Testis (tissue), 2 donors: ENCODE measurements at regions not wholly inside any gene's neighbourhood (a gene's known extent, or its start where the extent isn't known, plus 50 kb on each side); places are given as distances from the start of the nearest gene placed in this dataset.
"Not testable (repeated sequence)": the region's sequence is repeated elsewhere in the genome, so short reads cannot be mapped to it uniquely, and the experiment has no call there.

Experiments used
- DNase-seq: peaks from one replicate; pipeline ENCODE4 v3.0.0-alpha.2; 2019
- H3K27ac ChIP-seq, 2 donors: fragments of 200-600 bp; sonication (generic); one replicate each; pipeline ENCODE4 v1.5.1; 2019
- H3K27me3 ChIP-seq: fragments of 200-600 bp; sonication (generic); one replicate; pipeline ENCODE4 v1.5.1; 2019
- H3K36me3 ChIP-seq: fragments of 200-600 bp; sonication (generic); one replicate; pipeline ENCODE4 v1.5.1; 2017; ENCODE audit warnings: low read depth; ENCODE audit errors: missing control alignments
- H3K4me1 ChIP-seq: fragments of 200-600 bp; sonication (generic); one replicate; pipeline ENCODE4 v1.5.1; 2019
- H3K4me3 ChIP-seq, 2 donors: fragments of 200-600 bp; sonication (generic); one replicate each; pipeline ENCODE4 v1.5.1; 2017 to 2019
- H3K9me3 ChIP-seq: fragments of 200-600 bp; sonication (generic); one replicate; pipeline ENCODE4 v1.5.1; 2017
- CTCF ChIP-seq, 3 experiments: fragments of 450-650 bp in 2 of 3; fragments of 200-600 bp in 1 of 3; sonication (generic) in 1 of 3; IDR thresholded peaks; one replicate each; pipeline ENCODE4 v1.5.1; 2016 to 2019; ENCODE audit warnings: antibody characterized with exemption in 3 of 3, mild to moderate bottlenecking in 2 of 3, moderate library complexity in 1 of 3
- POLR2A ChIP-seq: fragments of 450-650 bp; IDR thresholded peaks from one replicate; pipeline ENCODE4 v1.6.1; 2017; ENCODE audit warnings: antibody characterized with exemption, mild to moderate bottlenecking, moderate library complexity
- WGBS, 2 donors: methylation state at CpG; one replicate each; pipeline ENCODE4 v1.1.5; 2018; 5-methylcytosine and 5-hydroxymethylcytosine counted together
- intact Hi-C: fragments of 100-400 bp; cut with DNase I; formaldehyde crosslinking; loops from one replicate; pipeline ENCODE4 v1.15.1; 2023; ENCODE audit warnings: low total_unique reads

DNA sequence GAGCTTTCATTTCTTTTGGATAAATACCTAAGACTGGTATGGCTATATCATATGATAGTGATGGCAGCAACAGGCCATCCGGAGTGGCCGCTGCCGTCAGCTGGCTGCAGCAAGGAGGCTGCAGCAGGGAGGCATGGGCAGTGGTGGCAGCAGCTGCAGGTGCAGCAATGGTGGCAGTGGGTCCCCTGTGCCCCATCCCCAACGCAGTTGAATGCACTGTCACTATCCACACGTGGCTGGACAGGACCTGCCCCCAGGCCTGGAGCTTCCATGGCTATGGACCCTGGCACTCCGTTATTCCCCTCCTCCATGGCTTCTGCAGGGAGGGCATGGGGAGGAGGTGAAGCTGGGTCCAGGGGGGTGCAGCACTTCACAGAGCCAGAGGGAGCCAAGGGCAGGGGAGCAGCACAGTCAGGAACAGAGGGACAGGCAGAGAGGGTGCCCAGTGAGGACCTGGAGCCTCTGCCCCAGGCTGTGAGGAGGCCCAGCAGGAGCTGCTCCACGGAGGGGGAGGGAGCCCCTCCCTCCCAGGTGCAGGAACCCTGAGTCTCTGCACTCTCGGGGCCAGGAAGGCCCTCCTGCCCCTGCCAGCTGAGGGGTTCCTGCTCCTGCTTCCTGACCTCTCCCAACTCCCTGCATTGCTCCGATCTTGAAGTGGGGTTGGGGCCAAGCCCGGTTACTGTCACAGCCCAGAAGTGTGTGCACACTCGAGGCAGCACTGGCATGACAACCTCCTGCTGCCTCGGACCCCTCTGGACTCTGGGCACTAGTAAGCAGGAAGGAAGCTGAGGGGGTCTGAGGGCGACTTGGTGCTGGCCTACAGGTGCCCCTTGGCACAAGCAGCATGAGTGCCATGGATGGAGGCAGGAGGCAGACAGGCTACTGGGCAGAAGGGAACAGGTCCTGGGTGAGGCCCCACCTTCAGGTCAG, 466.3 kb downstream of the GUCY1A2 start:
- TF ChIP-seq CTCF (IDR thresholded peaks at IDR 0.05) (no peak), POLR2A (no peak)
- 82 to 85% methylated on average over 2 to 13 of the region's 13 CpGs for WGBS, 2 donors
- no peak overlapping the region for H3K4me3 ChIP-seq
- H3K27me3 ChIP-seq = no peaks in the 10 kb centered on the region
- H3K27ac ChIP-seq = no peak overlapping the region
- no peaks in the 10 kb centered on the region for H3K36me3 ChIP-seq
- H3K4me1 ChIP-seq = no peaks in the 10 kb centered on the region
- DNase-seq = no peak
- no peaks in the 10 kb centered on the region for H3K9me3 ChIP-seq
- intact Hi-C loops = no loop called here

DNA sequence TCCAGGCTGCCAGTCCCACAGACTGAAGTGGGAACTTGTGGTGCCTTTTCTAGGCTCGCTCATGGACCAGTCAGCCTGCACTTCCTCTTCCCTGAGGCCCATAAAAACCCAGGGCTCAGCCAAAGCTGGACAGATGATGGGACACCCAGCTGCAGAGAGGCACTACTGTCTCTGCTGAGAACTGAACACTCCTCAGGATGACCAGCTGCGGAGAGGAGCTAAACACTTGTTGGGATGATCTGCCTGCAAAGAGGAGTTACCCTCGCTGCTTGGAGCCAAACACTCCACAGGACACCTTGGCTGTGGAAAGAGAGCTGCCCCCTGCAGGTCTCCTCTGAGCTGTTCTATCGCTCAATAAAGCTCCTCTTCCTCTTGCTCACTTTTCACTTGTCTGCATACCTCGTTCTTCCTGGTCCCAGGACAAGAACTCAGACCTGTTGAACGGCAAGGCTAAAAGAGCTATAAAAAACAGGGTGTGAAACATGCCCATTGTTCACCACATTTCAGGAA, 465.5 kb downstream of the GUCY1A2 start:
- Histone ChIP-seq H3K27ac (no peak overlapping the region), H3K4me1 (no peaks in the 10 kb centered on the region), H3K9me3 (no peaks in the 10 kb centered on the region), H3K4me3 (no peak overlapping the region), H3K27me3 (no peaks in the 10 kb centered on the region), H3K36me3 (no peaks in the 10 kb centered on the region)
- no peak for DNase-seq
- no peak for TF ChIP-seq POLR2A
- 81 to 89% methylated on average over 3 to 6 of the region's 6 CpGs for WGBS, 2 donors
- intact Hi-C loops = no loop called here

DNA sequence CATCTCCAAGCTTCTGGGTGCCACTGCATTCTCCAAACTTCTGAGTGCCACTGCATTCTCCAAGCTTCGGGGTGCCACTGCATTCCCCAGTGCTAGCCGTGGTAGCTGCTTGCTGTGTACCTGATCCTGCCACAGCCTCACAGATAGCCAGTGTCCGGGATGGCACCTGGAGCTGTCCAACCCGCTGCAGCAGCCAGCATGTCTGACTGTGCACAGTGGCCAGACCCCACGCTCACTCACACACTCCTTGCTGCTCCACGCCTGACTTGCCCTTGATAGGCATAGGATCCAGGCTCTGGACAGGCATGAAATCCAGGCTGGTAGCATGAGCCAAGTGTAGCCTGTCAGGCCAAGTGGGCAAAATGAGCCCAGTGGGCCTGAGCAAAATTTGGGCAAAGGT, 465.0 kb downstream of the GUCY1A2 start:
- Histone ChIP-seq H3K36me3 (no peaks in the 10 kb centered on the region), H3K9me3 (no peaks in the 10 kb centered on the region), H3K4me1 (no peaks in the 10 kb centered on the region), H3K4me3 (no peak overlapping the region), H3K27ac (no peak overlapping the region), H3K27me3 (no peaks in the 10 kb centered on the region)
- TF ChIP-seq CTCF (IDR thresholded peaks at IDR 0.05) (no peak), POLR2A (no peak)
- no peak for DNase-seq
- 80 to 90% methylated on average over 1 to 6 of the region's 6 CpGs for WGBS, 2 donors
- intact Hi-C loops = no loop called here

- H3K36me3 ChIP-seq, H3K4me3 ChIP-seq, H3K27ac ChIP-seq, DNase-seq, intact Hi-C loops, H3K4me1 ChIP-seq, H3K9me3 ChIP-seq, H3K27me3 ChIP-seq: not testable (repeated sequence)
- 78 to 83% methylated on average over 13 of the region's 13 CpGs for WGBS, 2 donors
Measured at GRCh38 chr11:106555566-106556250, 462.6 kb downstream of the GUCY1A2 start.

DNA sequence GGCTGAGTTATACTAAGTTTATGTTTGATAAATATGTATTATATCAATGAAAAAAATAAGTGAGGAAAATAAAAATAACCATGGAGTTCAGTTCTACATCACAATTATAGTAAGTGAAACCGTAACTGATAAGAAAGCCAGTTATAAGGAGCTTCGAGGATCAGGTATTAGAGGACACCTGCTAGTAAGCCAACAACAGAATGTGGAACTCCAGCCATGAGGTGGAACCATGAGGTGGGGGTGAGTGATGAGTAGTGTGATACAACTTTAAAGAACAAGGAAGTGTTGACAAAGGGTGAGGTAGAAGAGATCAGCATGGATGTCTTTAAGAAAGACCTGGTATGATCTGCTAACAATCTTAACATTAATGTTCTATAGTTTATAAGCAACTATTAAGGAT, 452.9 kb downstream of the GUCY1A2 start:
- intact Hi-C loops = no loop called here
- DNase-seq = no peak
- no peaks in the 10 kb centered on the region for H3K27me3 ChIP-seq
- no peaks in the 10 kb centered on the region for H3K9me3 ChIP-seq
- H3K4me1 ChIP-seq = no peaks in the 10 kb centered on the region
- H3K27ac ChIP-seq = no peak overlapping the region
- TF ChIP-seq CTCF (IDR thresholded peaks at IDR 0.05) (no peak), POLR2A (no peak)
- H3K36me3 ChIP-seq = no peaks in the 10 kb centered on the region
- no peak overlapping the region for H3K4me3 ChIP-seq
- WGBS, 2 donors = 91 to 93% methylated on average over 2 of the region's 2 CpGs
